ENCODE measurements at regions not wholly inside any gene's neighbourhood (a gene's known extent, or its start where the extent isn't known, plus 50 kb on each side); places are given as distances from the start of the nearest gene placed in this dataset.

- TF ChIP-seq POLR2AphosphoS5 (IDR thresholded peaks at IDR 0.05): no peak
- no peak for TF ChIP-seq CTCF (IDR thresholded peaks at IDR 0.05)
- no peak for TF ChIP-seq EP300 (IDR thresholded peaks at IDR 0.05; ENCODE audit: low read depth)
Measured at GRCh38 chrX:140022482-140022881, 57.2 kb upstream of the CXorf66 start.

Measured in transverse colon (tissue), 4 donors.